GM12878 (cell line): ENCODE measurements at regions not wholly inside any gene's neighbourhood (a gene's known extent, or its start where the extent isn't known, plus 50 kb on each side); places are given as distances from the start of the nearest gene placed in this dataset.

ENCODE experiments used
- ATAC-seq: fragments of 200-7000 bp; cut with Tn5 transposase; 3 replicates; pipeline ENCODE4 v1.9.1; 2020; ENCODE audit warnings: mild to moderate bottlenecking, moderate library complexity
- BruUV-seq: library from RNA; stranded (reverse); fragments of 400-500 nt; replicated peaks from 2 replicates; lab custom pipeline; 2021; lab: Mats Ljungman, UMichigan
- CTCF ChIA-PET: fragments of 300-600 bp; sonication (Branson Sonifier 250); formaldehyde crosslinking; extraction: SDS; loops from one replicate; lab custom pipeline; 2021; ENCODE audit warnings: inconsistent platforms; lab: Yijun Ruan, JAX
- POLR2A ChIA-PET: fragments of 350-600 bp; formaldehyde crosslinking; extraction: SDS; loops from one replicate; lab custom pipeline; 2021; ENCODE audit warnings: inconsistent platforms; lab: Charles Lee
- RAD21 ChIA-PET: fragments of 300-600 bp; sonication (Branson Sonifier 250); formaldehyde crosslinking; loops from one replicate; lab custom pipeline; 2023; ENCODE audit warnings: antibody characterized with exemption; ENCODE audit not compliant: unreplicated experiment; lab: Charles Lee
- SMC1A ChIA-PET: fragments of 300-600 bp; sonication (Branson Sonifier 250); formaldehyde crosslinking; loops from one replicate; lab custom pipeline; 2023; ENCODE audit not compliant: unreplicated experiment, uncharacterized antibody; lab: Charles Lee
- DNase-seq: peaks from one replicate; pipeline ENCODE4 v3.0.0-alpha.2; 2011; ENCODE audit warnings: low read depth, low spot score
- FAIRE-seq: peaks from 3 replicates; lab custom pipeline; 2011; peaks lifted over from hg19 to GRCh38; lab: Jason Lieb, UNC
- H2AFZ ChIP-seq: 2 replicates; pipeline ENCODE4 v1.6.0; 2011; ENCODE audit warnings: low read depth, low read length, control low read depth; ENCODE audit not compliant: control insufficient read depth
- H3K27ac ChIP-seq: 2 replicates; pipeline ENCODE4 v1.5.1; 2011; ENCODE audit warnings: control low read depth; ENCODE audit not compliant: control insufficient read depth, insufficient read depth
- H3K27me3 ChIP-seq, 2 experiments: replicated peaks in 1 of 2; 2 replicates each; pipeline versions ENCODE4 v1.6.0 to v1.6.1; 2011; ENCODE audit warnings: low read length in 1 of 2; ENCODE audit not compliant: control insufficient read depth in 2 of 2, insufficient read depth in 2 of 2
- H3K36me3 ChIP-seq, 2 experiments: 2 replicates each; pipeline ENCODE4 v1.5.1; 2011; ENCODE audit warnings: low read length in 1 of 2; ENCODE audit not compliant: control insufficient read depth in 2 of 2, insufficient read depth in 2 of 2
- H3K4me1 ChIP-seq: 2 replicates; pipeline ENCODE4 v1.6.1; 2011; ENCODE audit warnings: mild to moderate bottlenecking, low read length, moderate library complexity, mixed read lengths; ENCODE audit not compliant: control insufficient read depth, insufficient read depth
- H3K4me2 ChIP-seq: 2 replicates; pipeline ENCODE4 v1.6.0; 2011; ENCODE audit warnings: control low read depth; ENCODE audit not compliant: control insufficient read depth, insufficient read depth
- H3K4me3 ChIP-seq: fragments of 200-600 bp; sonication (generic); 2 replicates; pipeline ENCODE4 v1.5.1; 2016
- H3K79me2 ChIP-seq: 2 replicates; pipeline ENCODE4 v1.6.0; 2011; ENCODE audit warnings: low read length; ENCODE audit not compliant: control insufficient read depth, insufficient read depth
- H3K9ac ChIP-seq: 2 replicates; pipeline ENCODE4 v1.8.0; 2011; ENCODE audit warnings: low read length, control low read depth, mixed read lengths; ENCODE audit not compliant: control insufficient read depth, insufficient read depth
- H3K9me3 ChIP-seq: replicated peaks from 3 replicates; pipeline ENCODE4 v1.5.1; 2011; ENCODE audit warnings: mild to moderate bottlenecking, low read length; ENCODE audit not compliant: control insufficient read depth, insufficient read depth
- H4K20me1 ChIP-seq: 2 replicates; pipeline ENCODE4 v1.6.0; 2011; ENCODE audit not compliant: control insufficient read depth, insufficient read depth
- BHLHE40 ChIP-seq, 2 experiments: fragments of 450-650 bp in 1 of 2; IDR thresholded peaks; 2 replicates each; pipeline ENCODE4 v1.6.1; 2011 to 2017; ENCODE audit warnings: low read depth in 2 of 2, borderline replicate concordance in 1 of 2, improper control_type of control experiment in 1 of 2, low read length in 1 of 2, mild to moderate bottlenecking in 1 of 2
- EP300 ChIP-seq, 2 experiments: fragments of 150-350 bp in 1 of 2; IDR thresholded peaks; 2 replicates each; pipeline ENCODE4 v1.6.1; 2011 to 2012; ENCODE audit warnings: low read depth in 2 of 2, low read length in 2 of 2, borderline replicate concordance in 1 of 2, improper control_type of control experiment in 1 of 2, inconsistent platforms in 1 of 2; ENCODE audit not compliant: control insufficient read depth in 1 of 2
- HDGF ChIP-seq: fragments of 450-650 bp; IDR thresholded peaks from 2 replicates; pipeline ENCODE4 v1.6.1; 2016; ENCODE audit warnings: antibody characterized with exemption
- MYB ChIP-seq: fragments of 150-350 bp; IDR thresholded peaks from 2 replicates; pipeline ENCODE4 v1.6.1; 2014; ENCODE audit warnings: mild to moderate bottlenecking, low read depth, low read length, borderline replicate concordance
- PAX8 ChIP-seq: fragments of 450-650 bp; IDR thresholded peaks from 2 replicates; pipeline ENCODE4 v1.6.1; 2017; ENCODE audit warnings: mild to moderate bottlenecking, moderate library complexity
- RCOR1 ChIP-seq: conservative IDR thresholded peaks from 2 replicates; pipeline ENCODE4 v1.6.1; 2012; ENCODE audit warnings: low read depth, low read length, improper control_type of control experiment
- SREBF2 ChIP-seq: IDR thresholded peaks from 2 replicates; pipeline ENCODE4 v1.6.1; 2012; ENCODE audit warnings: mild to moderate bottlenecking, low read length
- ZNF24 ChIP-seq: fragments of 450-650 bp; IDR thresholded peaks from 2 replicates; pipeline ENCODE4 v1.6.1; 2017; ENCODE audit warnings: antibody characterized with exemption, mild to moderate bottlenecking
- ZNF384 ChIP-seq: IDR thresholded peaks from 2 replicates; pipeline ENCODE4 v1.6.1; 2012; ENCODE audit warnings: low read depth, mild to moderate bottlenecking, low read length, improper control_type of control experiment, borderline replicate concordance
- WGBS: methylation state at CpG from one replicate; pipeline ENCODE4 v1.1.6; 2016; ENCODE audit warnings: low lambda C conversion rate; ENCODE audit not compliant: insufficient replicate concordance, insufficient coverage; ENCODE audit errors: missing lambda C conversion rate; 5-methylcytosine and 5-hydroxymethylcytosine counted together
- in situ Hi-C: fragments of 300-500 bp; cut with MboI; formaldehyde crosslinking; loops from 9 replicates; pipeline ENCODE4 v1.14.3; 2018; ENCODE audit warnings: mixed read lengths
- intact Hi-C: fragments of 100-400 bp; cut with micrococcal nuclease; formaldehyde crosslinking; loops from one replicate; pipeline ENCODE4 v1.14.2; 2022; ENCODE audit not compliant: unreplicated experiment

DNA sequence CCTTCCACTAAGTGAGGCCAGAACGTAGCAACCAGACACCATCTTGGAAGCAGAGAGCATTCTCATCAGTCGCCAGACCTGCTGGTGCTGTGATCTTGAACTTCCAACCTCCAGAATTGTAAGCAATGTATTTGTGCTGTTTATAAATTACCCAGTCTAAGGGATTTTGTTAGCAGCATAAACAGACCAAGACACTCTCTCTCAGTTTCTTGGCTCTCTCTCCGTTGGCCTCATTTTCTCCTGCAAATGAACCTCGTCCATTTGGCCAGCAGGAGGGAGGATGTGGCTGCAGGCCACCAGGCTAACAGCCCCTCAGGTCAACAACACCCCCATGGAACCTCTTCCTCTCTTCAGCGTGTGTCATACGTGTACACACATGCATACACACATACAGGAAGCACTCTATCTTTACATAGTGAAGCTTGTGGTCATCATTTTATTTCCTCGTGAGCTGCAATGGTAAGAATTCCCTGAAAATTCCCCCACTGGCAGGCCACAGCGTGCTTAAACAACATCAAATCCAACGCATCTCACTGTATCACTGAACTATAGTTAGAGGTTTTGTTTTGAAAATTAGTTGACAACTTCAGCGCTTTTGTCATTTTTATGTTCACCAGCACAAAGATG lies 62.8 kb upstream of the PPP1R26 start:
- Histone ChIP-seq H3K79me2 (no peaks in the 10 kb centered on the region), H2AFZ (no peak overlapping the region), H3K4me1 (no peaks in the 10 kb centered on the region), H3K4me2 (no peak overlapping the region), H4K20me1 (no peaks in the 10 kb centered on the region; the same call in 1 of the 2 replicates), H3K9me3 (no peaks in the 10 kb centered on the region), H3K27me3 (no peaks in the 10 kb centered on the region; a peak in 2 of 4 replicates), H3K4me3 (no peak overlapping the region), H3K36me3 (no peaks in the 10 kb centered on the region), H3K27ac (no peak overlapping the region), H3K9ac (no peak overlapping the region)
- intact Hi-C loops: no loop called here
- CTCF ChIA-PET: no interaction called here
- TF ChIP-seq ZNF384 (no peak), PAX8 (no peak), BHLHE40 (IDR thresholded peaks at IDR 0.05; ENCODE audit: borderline replicate concordance in 1 of 2, low read depth in 2 of 2, low read length in 1 of 2) (no peak), ZNF24 (no peak), HDGF (no peak), MYB (no peak), SREBF2 (no peak), EP300 (IDR thresholded peaks at IDR 0.05; ENCODE audit: borderline replicate concordance in 1 of 2, control insufficient read depth in 1 of 2, low read depth in 2 of 2, low read length in 2 of 2) (no peak), RCOR1 (no peak)
- WGBS: 16% methylated on average over 10 of the region's 10 CpGs
- no TSS peak for BruUV-seq
- DNase-seq: no peak
- in situ Hi-C loops: no loop called here
- RAD21 ChIA-PET: no interaction called here
- SMC1A ChIA-PET: no interaction called here
- POLR2A ChIA-PET: interaction anchor here (0.5 kb wide), 1 partner anchor 524 kb away, joined by 4 read pairs; no protein-coding TSS in a partner anchor
- FAIRE-seq: no peak
- ATAC-seq: no peak
